SJCRH30 (cell line): ENCODE measurements at regions not wholly inside any gene's neighbourhood (a gene's known extent, or its start where the extent isn't known, plus 50 kb on each side); places are given as distances from the start of the nearest gene placed in this dataset.
A peak's percentile ranks its signal among the peaks of the same experiment; 100 is the strongest.

Experiments used
- DNase-seq, 2 experiments: peaks; one replicate each; pipeline ENCODE4 v3.0.0-alpha.2; 2015 to 2020
- H3K27ac ChIP-seq: fragments of 250-450 bp; sonication (Bioruptor Pico); 2 replicates; pipeline ENCODE4 v1.5.1; 2020; ENCODE audit warnings: mild to moderate bottlenecking, moderate library complexity
- H3K27me3 ChIP-seq: fragments of 250-450 bp; sonication (Bioruptor Pico); 2 replicates; pipeline ENCODE4 v1.5.1; 2020; ENCODE audit warnings: mild to moderate bottlenecking, moderate library complexity
- H3K36me3 ChIP-seq: fragments of 250-450 bp; sonication (Bioruptor Pico); 2 replicates; pipeline ENCODE4 v1.5.1; 2020; ENCODE audit warnings: mild to moderate bottlenecking, moderate library complexity
- H3K4me1 ChIP-seq: fragments of 250-450 bp; sonication (Bioruptor Pico); 2 replicates; pipeline ENCODE4 v1.5.1; 2020; ENCODE audit warnings: mild to moderate bottlenecking, moderate library complexity
- H3K4me3 ChIP-seq: fragments of 250-450 bp; sonication (Bioruptor Pico); 2 replicates; pipeline ENCODE4 v1.5.1; 2020; ENCODE audit warnings: mild to moderate bottlenecking, moderate library complexity
- H3K9me3 ChIP-seq: fragments of 250-450 bp; sonication (Bioruptor Pico); replicated peaks from 2 replicates; pipeline ENCODE4 v1.5.1; 2020; ENCODE audit warnings: mild to moderate bottlenecking, moderate library complexity

GRCh38 chr22:44442186-44442815 lies 55.7 kb downstream of the RTL6 start:
- H3K9me3 ChIP-seq: no peaks in the 10 kb centered on the region
- no peaks in the 10 kb centered on the region for H3K4me1 ChIP-seq
- H3K36me3 ChIP-seq: no peaks in the 10 kb centered on the region
- no peak for DNase-seq
- H3K4me3 ChIP-seq: no peak overlapping the region
- H3K27me3 ChIP-seq: peaks cover 6% of the 10 kb centered on the region; the same call in 1 of the 2 replicates
- H3K27ac ChIP-seq: no peak overlapping the region

- no peak overlapping the region for H3K4me3 ChIP-seq
- no peaks in the 10 kb centered on the region for H3K9me3 ChIP-seq
- no peaks in the 10 kb centered on the region for H3K4me1 ChIP-seq
- H3K27ac ChIP-seq: no peak overlapping the region
- no peak for DNase-seq
- H3K36me3 ChIP-seq: no peaks in the 10 kb centered on the region
- peaks cover 6% of the 10 kb centered on the region; the same call in 1 of the 2 replicates for H3K27me3 ChIP-seq
These were observed 56.4 kb downstream of the RTL6 start for GRCh38 chr22:44441401-44442185.

DNA sequence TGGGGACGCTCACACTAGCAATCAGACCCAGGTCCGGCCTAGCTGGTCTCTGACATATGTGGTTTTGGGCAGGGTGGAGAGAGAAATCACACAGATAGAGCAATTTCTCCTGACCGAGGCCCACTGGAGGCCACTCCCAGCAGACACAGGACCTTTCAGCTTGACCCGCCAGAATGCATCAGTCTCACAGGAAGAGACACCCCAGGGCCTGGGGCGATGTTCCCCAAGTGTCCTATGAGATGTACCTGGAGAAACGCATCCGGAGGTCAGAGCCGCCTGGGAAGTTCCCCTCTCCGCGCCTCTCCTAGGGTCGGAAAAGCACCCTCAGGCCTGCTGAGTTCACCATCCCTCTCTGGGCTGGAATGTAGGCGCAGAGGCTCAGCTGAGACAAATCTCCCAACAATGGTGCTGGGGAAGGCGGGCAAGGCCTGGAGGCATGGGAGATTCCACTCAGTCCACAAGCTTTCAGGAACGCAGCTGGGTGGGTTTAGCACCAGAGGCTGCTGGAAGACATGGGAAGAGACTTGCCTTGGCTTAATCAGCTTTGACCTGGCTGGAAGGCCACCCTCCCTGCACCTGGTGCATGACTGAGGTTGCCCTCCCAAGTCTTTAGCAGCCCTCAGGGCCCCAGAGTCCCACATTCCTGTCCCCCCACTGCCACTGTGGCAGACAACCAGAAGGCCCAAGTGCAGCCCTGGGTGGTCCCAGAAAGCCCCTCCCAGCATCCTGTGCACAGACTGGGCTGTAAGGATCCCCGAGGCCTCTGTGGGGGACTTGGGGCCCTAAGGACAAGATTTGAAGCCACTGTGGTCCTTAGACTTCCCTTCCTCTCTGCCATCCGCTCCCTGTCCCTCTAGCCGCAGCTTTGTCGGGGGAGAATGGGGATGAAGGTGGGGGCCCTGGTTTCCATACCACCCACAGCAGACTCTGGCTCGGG lies 57.5 kb downstream of the RTL6 start:
- DNase-seq: peak in 1 of 2 experiments; percentile 11

DNA sequence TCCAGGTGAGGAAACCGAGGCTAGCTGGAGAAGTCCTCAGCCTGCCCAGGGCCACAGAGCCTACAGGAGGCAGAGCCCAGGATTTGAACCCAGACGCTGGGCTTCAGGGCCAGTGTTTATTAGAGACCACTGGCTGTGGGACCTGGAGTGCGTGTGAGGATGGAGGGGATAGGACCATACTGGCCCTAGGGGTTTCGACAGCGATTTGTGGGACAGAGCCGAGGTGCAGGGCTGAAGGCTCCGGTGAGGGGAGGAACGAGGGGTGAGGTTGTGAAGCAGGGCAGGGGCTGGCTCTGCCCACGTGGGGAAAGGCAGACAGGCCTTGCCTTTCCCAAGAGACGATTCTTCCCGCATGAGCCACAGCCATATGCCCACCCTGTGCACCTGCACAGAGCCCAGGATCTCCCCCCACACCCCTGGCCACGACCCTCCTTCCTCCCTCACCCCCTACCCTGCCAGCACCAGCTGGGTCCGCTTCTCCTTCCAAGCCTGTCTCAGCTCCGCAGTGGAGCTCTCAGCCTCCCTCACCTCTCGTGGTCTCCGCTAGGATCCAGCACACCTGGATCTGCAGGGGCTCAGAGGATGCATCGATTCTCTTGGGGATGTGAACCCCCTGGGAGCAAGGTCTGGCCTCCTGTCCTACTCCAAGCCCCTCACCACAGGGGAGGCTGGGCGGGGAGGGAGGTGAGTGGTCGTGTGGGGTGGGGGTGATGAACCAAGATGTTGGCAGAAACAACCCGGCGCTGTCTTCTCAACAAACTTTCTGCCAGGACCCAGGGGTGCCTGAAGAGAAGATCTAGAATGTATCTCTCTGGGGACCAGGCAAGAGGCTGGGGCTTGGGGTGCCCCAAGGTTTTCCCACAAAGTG lies 58.4 kb downstream of the RTL6 start:
- Histone ChIP-seq H3K27ac (no peak overlapping the region), H3K4me3 (no peak overlapping the region), H3K36me3 (no peaks in the 10 kb centered on the region), H3K4me1 (no peaks in the 10 kb centered on the region), H3K9me3 (no peaks in the 10 kb centered on the region), H3K27me3 (peaks cover 6% of the 10 kb centered on the region; the same call in 1 of the 2 replicates)
- DNase-seq: no peak

More for the DNA sequence above, 57.5 kb downstream of the RTL6 start:
- no peak overlapping the region for H3K4me3 ChIP-seq
- no peaks in the 10 kb centered on the region for H3K4me1 ChIP-seq
- peaks cover 6% of the 10 kb centered on the region; the same call in 1 of the 2 replicates for H3K27me3 ChIP-seq
- H3K9me3 ChIP-seq: no peaks in the 10 kb centered on the region
- no peak overlapping the region for H3K27ac ChIP-seq
- no peaks in the 10 kb centered on the region for H3K36me3 ChIP-seq

- no peak overlapping the region for H3K4me3 ChIP-seq
- H3K4me1 ChIP-seq: no peaks in the 10 kb centered on the region
- no peaks in the 10 kb centered on the region for H3K9me3 ChIP-seq
- no peak overlapping the region for H3K27ac ChIP-seq
- DNase-seq: no peak
- no peaks in the 10 kb centered on the region for H3K36me3 ChIP-seq
- H3K27me3 ChIP-seq: peaks cover 3% of the 10 kb centered on the region; the same call in 1 of the 2 replicates
These were observed 59.4 kb downstream of the RTL6 start for GRCh38 chr22:44438481-44439131.

DNA sequence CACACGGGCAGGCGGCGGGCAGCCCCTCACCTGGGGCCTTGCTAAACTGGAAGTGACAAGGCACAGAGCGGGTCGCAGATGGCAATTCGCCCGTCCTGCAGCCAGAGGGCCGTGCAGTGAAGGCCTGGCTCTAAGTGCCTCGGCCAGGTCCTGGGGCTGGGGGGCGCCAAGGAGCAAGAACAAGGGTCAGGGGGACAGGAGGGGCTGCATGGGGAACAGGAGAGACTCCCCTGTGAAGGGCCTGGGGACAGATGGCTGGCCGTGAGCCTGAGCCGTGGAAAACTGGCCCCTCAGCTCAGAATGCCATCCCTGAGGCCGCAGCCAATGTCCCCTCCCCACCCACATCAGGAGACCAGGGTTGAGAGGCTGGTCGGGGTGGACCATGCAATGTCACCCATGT lies 60.0 kb downstream of the RTL6 start:
- Histone ChIP-seq H3K9me3 (no peaks in the 10 kb centered on the region), H3K36me3 (no peaks in the 10 kb centered on the region), H3K4me3 (no peak overlapping the region), H3K27me3 (0 out of 2 replicates have a peak, but pooled peaks cover 3% of the 10 kb centered on the region), H3K27ac (no peak overlapping the region), H3K4me1 (no peaks in the 10 kb centered on the region)
- no peak for DNase-seq

- Histone ChIP-seq H3K36me3 (no peaks in the 10 kb centered on the region), H3K27me3 (no peaks in the 10 kb centered on the region), H3K27ac (no peak overlapping the region), H3K4me3 (no peak overlapping the region), H3K9me3 (no peaks in the 10 kb centered on the region), H3K4me1 (no peaks in the 10 kb centered on the region)
- DNase-seq: no peak
These were observed 60.6 kb downstream of the RTL6 start for GRCh38 chr22:44437216-44438055.

GRCh38 chr22:44436736-44437135 lies 61.3 kb downstream of the RTL6 start:
- Histone ChIP-seq H3K27me3 (no peaks in the 10 kb centered on the region), H3K36me3 (no peaks in the 10 kb centered on the region), H3K4me3 (no peak overlapping the region), H3K27ac (no peak overlapping the region), H3K9me3 (no peaks in the 10 kb centered on the region), H3K4me1 (no peaks in the 10 kb centered on the region)
- DNase-seq: no peak

DNA sequence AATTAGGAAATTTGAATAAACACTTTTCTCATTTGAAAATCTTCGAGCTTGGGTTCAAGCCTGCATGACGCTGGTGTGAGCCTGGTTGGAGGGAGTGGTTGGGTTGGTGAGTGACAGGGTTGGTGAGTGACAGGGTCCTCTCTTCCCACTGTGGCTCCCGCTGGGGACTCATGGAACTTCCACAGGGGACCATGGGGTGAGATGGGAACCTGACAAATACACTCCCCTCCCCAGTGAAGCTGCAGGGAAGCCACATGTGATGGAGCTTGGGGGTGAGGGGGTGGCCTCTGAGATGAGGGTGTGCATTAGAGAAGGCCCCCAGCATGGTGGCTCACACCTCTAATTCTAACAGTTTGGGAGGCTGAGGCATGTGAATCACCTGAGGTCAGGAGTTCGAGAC lies 66.8 kb downstream of the RTL6 start:
- Histone ChIP-seq H3K4me1 (no peaks in the 10 kb centered on the region), H3K27ac (no peak overlapping the region), H3K9me3 (no peaks in the 10 kb centered on the region), H3K4me3 (no peak overlapping the region), H3K27me3 (no peaks in the 10 kb centered on the region), H3K36me3 (no peaks in the 10 kb centered on the region)
- DNase-seq: no peak

DNA sequence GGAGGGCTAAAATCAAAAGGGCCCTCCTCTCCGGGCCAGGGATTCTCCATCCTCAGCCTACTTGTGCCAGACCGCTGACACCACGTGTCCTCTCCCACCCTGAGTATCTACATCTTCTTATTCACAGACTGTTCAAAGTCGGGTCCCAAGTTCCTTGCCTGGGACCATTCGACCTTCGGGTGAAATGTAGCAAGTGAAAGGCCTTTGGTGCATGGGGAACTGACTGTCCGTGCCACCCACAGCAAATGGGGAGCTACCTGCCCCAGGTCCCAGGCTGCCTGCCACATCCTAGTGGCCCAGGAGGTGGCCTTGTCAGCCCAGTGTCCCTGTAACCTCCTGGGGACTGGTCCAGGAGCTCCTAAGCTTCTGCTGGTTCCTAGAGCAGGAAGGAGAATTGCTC lies 67.3 kb downstream of the RTL6 start:
- H3K4me3 ChIP-seq: no peak overlapping the region
- no peaks in the 10 kb centered on the region for H3K27me3 ChIP-seq
- no peak overlapping the region for H3K27ac ChIP-seq
- DNase-seq: no peak
- no peaks in the 10 kb centered on the region for H3K9me3 ChIP-seq
- H3K4me1 ChIP-seq: no peaks in the 10 kb centered on the region
- H3K36me3 ChIP-seq: no peaks in the 10 kb centered on the region

DNA sequence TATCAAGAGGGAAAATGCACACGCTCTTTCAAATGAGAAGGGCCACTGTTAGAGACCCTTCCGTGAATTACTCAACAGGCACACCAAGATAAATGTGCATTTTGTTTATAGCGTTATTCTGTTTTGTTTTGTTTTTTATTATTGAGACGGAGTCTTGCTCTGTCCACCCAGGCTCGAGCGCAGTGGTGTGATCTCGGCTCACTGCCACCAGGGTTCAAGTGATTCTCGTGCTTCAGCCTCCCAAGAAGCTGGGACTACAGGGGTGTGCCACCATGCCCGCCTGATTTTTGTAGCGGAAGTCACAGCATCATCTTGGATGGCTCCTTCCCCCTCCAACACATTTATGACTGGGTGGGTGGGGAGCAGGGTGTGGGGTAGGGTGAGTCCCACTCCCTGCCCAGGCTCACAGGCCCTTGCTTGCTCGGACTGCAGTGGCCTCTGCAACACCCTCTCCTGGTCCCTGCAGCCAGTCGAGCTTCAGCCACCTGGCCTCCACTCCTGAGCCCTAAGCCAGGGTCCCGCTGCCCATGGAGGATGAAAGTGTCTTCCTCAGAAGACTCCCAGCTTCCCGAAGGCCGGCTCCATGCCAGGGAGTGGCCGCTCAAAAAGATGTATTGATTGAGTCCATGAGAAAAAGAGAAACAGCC lies 68.0 kb downstream of the RTL6 start:
- Histone ChIP-seq H3K4me3 (no peak overlapping the region), H3K9me3 (no peaks in the 10 kb centered on the region), H3K27ac (no peak overlapping the region), H3K4me1 (no peaks in the 10 kb centered on the region), H3K27me3 (no peaks in the 10 kb centered on the region), H3K36me3 (no peaks in the 10 kb centered on the region)
- no peak for DNase-seq

DNA sequence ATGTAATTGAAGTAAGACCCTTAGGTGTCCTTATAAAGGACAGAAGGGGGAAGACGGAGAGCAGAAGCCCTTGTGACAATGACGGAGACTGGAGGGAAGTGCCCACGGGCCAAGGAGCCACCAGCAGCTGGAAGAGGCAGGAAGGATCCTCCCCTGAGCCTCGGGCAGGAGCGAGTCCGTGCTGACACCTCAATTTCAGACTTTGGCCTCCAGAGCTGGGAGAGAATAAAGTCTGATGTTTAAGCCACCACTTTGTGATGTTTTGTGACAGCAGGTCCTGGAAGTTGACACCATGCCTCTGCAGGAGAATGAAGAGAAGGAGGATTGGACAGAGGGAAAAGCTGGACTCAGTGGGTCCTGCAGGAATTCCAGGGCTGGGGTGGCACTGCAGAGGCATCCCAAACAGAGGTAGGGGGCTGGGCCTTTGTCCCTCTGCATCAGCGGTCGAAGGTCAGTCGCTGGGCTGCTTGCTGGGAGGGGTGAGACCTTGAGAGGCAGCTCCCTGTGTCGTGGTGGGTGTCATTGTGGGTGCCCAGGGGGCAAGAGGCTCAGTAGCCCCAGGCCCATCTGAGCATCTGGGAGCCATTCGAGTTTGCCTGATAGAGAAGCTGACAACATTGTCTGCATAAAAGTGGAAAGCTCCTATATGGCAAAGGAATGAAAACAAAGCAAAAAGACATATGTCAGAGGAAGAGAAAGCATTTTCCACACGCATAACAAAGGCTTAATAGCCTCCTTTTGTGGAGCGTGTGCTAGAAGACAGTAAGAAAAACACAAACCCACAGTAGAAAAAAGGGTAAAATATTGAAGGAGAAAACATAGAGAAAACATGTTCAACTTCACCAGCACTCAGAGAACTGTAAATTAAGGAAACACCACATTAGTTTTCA lies 68.8 kb downstream of the RTL6 start:
- Histone ChIP-seq H3K27me3 (no peaks in the 10 kb centered on the region), H3K27ac (no peak overlapping the region), H3K9me3 (no peaks in the 10 kb centered on the region), H3K36me3 (no peaks in the 10 kb centered on the region), H3K4me1 (no peaks in the 10 kb centered on the region), H3K4me3 (no peak overlapping the region)
- no peak for DNase-seq
